OCI-M1 (cell line): ENCODE measurements at regions not wholly inside any gene's neighbourhood (a gene's known extent, or its start where the extent isn't known, plus 50 kb on each side); places are given as distances from the start of the nearest gene placed in this dataset.
"Not testable (repeated sequence)": the region's sequence is repeated elsewhere in the genome, so short reads cannot be mapped to it uniquely, and the experiment has no call there.

ENCODE experiments used
- DNase-seq: peaks from one replicate; lab custom pipeline; 2025; lab: John Stamatoyannopoulos, UW

DNA sequence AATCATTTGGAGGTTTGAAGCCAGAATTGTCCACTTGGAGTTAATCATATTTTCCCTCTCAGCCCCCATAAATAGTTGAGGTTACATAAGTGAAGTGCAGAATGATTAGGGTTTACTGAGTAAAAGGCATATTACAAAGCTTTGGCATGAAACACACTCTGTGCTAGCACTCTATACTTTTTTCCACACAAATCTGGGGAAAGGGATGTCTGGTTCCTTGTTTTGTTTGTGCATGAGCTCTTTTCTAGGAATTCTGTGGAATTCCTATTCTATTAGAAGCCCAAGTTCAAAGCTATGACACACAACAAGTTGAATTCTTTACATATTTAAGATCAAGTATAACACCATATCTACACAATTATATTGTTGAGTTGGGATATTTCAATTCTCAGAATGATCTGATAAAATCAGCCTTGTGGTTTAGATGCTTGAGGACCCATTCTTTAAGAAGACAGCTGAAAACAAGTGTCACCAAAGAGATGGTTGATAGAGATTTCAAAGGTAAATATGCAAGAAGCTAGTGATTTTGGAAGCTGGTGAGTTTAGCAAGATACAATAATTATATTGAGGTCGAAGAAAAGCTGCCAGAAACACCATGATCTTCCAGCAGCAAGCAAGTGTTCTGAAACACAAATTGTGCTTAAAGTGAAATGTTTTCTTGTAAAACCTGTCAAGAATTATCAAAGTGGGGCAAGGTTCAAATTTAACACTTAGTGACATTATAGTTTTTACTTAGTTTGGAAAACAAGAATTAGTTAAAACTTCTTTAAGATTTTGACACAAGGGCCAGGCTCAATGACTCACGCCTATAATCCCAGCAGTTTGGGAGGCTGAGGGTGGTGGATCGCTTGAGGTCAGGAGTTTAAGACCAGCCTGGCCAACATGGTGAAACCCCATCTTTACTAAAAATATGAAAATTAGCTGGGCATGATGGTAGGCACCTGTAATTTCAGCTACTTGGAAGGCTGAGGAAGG, 122.6 kb downstream of the INHBA start:
- DNase-seq, result peak; percentile 6

DNA sequence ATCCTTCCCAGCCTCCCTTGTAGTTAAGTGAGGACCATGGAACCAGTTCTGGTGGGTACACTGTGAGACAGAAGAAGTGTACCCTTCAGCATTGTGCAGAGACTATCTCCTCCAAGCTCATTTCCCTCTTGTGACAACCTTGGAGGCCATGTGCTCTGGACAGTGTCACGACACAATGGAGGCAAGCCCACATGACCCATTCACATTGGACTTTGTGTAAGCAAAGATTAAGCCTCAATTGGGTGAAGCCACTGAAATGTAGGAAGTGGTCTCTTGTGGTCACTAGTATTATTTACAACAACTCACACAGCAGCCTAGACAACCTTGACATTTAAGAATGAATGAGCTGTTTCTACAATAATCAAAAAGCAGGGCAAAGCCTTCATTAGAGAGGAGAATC, 124.2 kb downstream of the INHBA start:
- peak; percentile 1 for DNase-seq

DNA sequence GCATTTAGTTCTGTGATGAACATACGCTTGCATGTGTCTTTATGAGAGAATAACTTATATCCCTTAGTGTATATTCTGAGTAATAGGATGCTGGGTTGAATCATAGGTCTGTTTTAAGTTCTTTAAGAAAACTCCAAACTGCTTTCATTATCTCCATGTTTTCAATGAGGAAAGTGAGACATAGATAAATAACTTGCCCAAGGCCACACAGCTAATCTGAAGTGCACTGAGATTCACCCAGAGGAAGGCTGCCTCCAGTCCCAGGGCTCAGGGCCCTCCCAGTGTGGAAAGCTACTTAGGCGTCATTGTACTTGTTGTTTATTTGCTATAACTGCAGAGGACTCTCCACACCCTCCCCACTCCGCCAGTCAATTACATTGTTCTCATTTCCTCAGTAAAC, 126.7 kb downstream of the INHBA start:
- DNase-seq, result no peak

DNA sequence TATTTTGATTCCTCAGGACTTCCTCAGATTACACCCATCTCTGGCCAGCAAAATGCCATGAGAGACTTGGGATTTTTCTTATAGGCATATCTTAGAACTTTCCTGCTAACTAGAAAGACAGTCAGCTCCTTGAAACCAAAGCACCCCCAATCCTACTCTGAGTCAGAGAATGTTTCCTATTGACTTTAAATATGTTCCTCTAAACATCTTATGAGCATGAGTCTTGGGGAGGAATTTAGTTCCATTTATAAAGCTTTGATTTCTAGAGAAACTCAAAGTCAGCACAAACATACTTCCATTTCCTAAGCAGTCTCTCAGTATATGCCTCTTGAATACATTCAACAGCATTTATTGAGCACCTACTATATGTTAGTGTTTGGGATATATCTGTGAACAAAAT, 128.5 kb downstream of the INHBA start:
- DNase-seq, result no peak

DNA sequence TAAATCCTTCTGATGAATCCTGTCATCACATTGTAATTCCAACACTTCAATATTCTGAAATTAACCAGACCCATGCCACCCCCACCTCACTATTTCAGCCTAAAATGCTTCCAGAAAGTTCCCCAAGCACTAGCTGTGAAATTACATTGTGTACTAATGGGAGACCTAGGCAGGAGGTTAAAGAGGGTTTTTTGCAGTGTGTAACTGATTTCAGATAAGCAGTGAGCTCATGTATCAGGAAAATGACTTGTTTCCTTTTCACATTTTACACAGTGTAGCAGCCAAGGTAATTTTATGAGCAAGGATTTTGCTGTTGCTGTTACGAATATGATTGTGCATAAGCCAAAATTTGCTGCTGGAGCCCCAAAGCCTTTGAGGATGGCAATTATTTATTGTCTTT, 129.0 kb downstream of the INHBA start:
- no peak for DNase-seq

GRCh38 chr7:41573443-41573842, 129.4 kb downstream of the INHBA start:
- no peak for DNase-seq

- no peak for DNase-seq
These were observed 129.9 kb downstream of the INHBA start for GRCh38 chr7:41573015-41573414.

GRCh38 chr7:41571573-41571972, 131.3 kb downstream of the INHBA start:
- no peak for DNase-seq

DNA sequence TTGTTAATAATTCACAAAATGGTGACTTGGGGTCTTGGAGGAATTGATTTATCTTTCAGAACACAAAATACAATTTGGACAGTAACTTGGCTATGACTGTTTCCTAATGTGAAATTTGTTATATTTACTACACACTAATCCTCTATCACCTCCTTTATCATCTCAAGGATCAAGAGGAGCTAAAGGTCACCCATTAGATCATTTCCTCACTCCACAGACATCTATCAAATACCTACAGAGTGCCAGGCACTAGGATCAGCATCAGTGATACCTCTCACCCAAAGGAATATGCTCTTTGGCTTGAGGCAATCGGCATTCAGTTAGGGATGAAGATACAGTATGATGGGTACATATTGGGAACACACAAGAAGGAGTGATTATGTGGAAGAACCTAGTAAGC, 132.1 kb downstream of the INHBA start:
- no peak for DNase-seq

GRCh38 chr7:41568135-41568534, 134.8 kb downstream of the INHBA start:
- no peak for DNase-seq

- DNase-seq, result no peak
These were observed 135.2 kb downstream of the INHBA start for GRCh38 chr7:41567731-41568114.

GRCh38 chr7:41567031-41567730, 135.7 kb downstream of the INHBA start:
- DNase-seq, result peak; percentile 64

DNA sequence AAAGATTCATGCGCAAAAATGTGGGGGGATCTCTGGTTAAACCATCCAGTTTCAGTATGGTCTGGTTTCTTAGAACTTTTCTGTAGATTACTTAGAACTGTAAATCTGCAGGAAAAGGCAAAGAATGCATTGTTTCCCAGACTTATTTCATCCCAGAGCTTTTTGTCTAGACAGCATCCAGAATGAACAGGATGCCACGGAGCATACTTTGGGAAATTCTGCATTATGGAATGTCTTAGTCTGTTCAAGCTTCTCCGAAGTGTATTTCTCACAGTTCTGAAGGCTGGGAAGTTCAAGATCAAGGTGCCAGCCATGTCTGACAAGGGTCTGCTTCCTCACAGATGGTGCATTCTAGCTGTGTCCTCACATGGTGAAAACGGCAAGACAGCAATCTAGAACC, 136.3 kb downstream of the INHBA start:
- DNase-seq, result no peak

DNA sequence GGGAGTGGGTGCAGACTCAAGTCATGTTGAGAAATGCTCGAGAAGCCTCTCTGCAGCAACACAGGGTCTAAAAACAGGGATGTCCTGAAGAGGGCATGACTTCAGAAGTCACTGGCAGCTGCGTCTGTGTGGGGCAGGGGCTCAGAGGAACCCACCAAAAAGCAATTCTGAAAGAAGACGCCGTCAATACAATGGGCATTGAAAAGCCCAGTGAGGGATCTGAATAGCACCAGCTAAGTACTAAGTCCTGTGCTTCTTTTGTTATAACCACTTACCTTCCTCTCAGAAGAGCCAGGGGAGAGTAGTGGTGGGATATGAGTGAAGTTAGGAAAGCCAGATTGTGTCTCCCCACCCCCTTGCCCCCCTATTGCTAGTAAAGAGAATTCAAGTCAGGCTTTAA, 137.2 kb downstream of the INHBA start:
- DNase-seq, result no peak

DNA sequence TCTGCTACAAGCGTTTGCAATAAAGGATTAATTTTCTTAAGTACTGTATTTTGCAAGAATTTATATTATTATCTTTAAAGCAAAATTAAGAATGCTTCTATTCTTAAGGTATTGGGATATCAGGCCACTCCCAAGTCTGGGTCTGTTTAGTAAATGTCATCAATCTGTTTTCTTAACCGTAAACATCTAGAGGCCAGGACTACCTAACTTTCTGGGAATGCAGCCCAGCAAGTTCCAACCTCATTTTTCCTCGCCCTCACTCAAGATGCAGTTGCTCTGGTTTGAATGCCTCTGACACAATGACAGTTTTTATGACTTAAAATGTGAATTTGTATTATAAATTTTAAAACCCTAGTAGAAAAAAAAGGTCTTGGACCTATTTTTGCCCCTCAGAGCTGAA, 143.5 kb downstream of the INHBA start:
- DNase-seq, result no peak

- no peak for DNase-seq
These were observed 148.4 kb downstream of the INHBA start for GRCh38 chr7:41554481-41554880.

DNA sequence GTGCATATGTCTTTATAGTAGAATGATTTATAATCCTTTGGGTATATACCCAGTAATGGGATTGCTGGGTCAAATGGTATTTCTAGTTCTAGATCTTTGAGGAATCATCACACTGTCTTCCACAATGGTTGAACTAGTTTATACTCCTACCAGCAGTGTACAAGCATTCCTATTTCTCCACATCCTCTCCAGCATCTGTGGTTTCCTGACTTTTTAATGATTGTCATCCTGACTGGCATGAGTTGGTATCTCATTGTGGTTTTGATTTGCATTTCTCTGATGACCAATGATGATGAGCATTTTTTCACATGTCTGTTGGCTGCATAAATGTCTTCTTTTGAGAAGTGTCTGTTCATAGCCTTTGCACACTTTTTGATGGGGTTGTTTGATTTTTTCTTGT, 152.8 kb downstream of the INHBA start:
- DNase-seq, result not testable (repeated sequence)

DNA sequence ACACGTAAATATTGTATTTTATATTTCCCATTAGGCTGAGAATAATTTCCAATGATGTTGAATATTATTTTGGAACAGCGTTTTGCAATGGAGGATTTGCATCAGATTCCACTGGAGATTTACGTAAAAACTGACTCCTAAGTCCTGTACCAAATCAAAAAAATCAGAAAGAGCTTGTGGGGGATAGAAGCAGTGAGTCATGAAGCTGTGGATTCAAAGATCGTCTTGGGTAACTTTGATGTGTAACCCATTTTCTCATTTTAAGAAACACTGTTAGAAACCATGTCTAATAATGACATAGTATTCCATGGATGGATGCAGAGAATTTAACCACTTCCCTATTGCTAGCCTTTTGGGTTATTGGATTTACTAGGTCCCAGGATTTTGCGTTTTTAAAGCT, 158.6 kb downstream of the INHBA start:
- DNase-seq, result no peak

GRCh38 chr7:41540601-41541000, 162.3 kb downstream of the INHBA start:
- no peak for DNase-seq

- DNase-seq, result no peak
These were observed 163.8 kb downstream of the INHBA start for GRCh38 chr7:41538810-41539724.

- DNase-seq, result no peak
These were observed 165.8 kb downstream of the INHBA start for GRCh38 chr7:41536873-41537665.
